ENCODE measurements at regions not wholly inside any gene's neighbourhood (a gene's known extent, or its start where the extent isn't known, plus 50 kb on each side); places are given as distances from the start of the nearest gene placed in this dataset.
"Not testable (repeated sequence)": the region's sequence is repeated elsewhere in the genome, so short reads cannot be mapped to it uniquely, and the experiment has no call there.

DNA sequence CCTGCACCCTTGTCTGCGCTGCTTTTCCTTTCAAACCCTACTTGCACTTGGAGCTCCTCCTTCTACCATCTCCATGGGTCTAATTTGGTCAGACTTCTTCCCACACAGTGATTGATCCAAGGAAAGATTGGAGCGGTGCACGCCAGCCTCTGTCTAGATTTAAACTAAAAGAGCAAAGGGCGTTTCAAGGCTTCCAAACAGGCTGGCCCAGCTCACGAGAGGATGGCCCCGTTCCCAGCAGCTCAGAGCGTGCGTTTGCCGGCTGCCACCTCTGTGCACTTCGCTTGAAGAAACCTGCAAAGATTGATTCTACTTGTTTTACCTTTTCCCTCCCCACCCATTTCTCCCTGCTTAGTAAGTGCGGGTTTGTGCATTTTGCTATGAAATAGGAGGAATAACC lies 78.8 kb upstream of the ALKAL2 start:
- no peak for DNase-seq

GRCh38 chr2:365367-366275 lies 77.7 kb upstream of the ALKAL2 start:
- no peak for DNase-seq

GRCh38 chr2:363824-364470 lies 76.1 kb upstream of the ALKAL2 start:
- DNase-seq, result no peak

- DNase-seq, result no peak
Observed at GRCh38 chr2:362924-363323, 75.0 kb upstream of the ALKAL2 start.

DNA sequence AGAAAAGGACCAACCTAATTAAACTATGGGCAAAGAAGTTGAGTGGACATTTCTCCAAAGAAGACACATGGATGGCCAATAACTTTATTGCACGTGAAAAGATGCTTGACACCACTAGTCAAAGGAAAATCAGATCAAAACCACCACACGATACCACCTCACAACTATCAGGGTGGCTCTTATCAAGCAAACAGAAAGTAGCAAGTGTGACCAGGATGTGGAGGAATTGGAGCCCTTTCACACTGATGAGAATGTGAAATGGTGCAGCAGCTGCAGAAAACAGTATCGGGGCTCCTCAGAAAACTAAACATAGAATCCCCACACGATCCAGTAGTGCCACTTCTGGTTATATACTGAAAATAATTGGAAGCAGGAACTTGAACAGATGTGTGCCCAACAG lies 72.2 kb upstream of the ALKAL2 start:
- DNase-seq, result no peak

- no peak for DNase-seq
Observed at GRCh38 chr2:359047-359446, 71.2 kb upstream of the ALKAL2 start.

DNA sequence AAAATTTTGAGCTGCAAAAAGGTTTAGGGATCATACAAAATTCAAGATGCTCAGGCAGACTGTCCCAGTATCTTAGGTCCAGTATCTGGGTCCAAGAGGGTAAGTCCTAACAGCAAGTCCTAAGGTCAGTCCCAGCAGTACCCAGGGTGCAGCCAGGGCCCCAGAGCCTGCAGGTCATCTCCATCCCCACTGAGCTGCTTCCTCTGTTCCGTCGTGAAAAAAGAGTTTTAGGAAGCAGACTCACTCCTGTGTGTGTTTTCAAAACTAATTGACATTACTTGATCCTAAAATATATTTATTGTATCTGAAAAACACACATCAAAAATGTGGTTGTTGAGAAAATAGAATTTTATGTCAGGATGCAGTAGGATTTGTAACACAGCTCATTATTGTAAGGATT lies 69.9 kb upstream of the ALKAL2 start:
- no peak for DNase-seq

DNA sequence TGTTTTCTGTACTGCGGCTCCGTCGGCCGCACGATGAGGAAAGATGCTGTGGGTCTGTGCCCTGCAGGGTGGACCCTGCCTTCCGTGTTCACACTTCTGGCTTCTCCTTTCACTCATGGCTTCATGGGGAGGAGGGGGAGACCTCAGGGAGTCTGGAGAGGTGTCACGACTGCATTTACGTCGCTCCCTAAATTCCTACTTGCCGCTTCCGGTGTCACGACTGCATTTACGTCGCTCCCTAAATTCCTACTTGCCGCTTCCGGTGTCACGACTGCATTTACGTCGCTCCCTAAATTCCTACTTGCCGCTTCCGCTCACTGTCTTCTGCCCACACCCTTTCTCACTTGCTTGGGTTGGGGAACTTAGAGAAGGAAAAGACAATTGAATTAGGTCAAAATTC lies 68.4 kb upstream of the ALKAL2 start:
- not testable (repeated sequence) for DNase-seq

- no peak for DNase-seq
Observed at GRCh38 chr2:355773-356172, 67.9 kb upstream of the ALKAL2 start.

DNA sequence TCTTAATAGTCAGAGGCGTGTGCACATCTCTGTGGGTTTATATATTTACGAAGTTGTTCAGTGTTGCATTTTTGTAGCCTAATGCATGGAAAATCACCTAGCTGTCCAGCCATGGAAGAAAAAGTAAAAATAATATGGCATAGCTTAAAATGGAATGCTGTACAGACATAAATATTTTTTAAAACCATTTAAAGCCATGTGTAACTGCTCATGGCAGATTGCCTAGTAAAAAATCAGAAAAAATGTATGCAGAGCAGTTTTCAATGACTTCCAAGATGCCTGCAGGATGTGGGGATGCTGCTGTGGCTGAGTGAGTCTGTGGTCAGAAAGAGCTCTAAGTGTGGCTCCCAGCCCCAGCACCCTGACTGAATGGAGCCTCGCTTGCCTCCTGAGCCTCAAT lies 64.8 kb upstream of the ALKAL2 start:
- no peak for DNase-seq

DNA sequence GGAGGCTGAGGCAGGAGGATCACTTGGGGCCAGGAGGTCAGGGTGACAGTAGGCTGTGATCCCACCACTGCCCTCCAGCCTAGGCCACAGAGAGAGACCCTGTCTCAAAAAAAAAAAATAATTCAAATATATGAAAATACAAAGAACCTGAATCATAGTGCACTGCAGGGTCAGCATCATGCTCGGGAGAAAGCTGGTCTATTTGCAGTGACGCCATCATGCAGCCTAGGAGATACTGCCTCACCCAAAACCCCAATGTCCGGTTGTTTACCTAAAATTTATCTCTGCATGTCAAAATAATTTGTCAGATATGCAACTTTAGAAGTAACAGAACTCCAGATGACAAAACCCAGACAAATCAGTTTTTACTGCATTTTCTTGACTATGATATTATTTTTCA lies 61.5 kb upstream of the ALKAL2 start:
- no peak for DNase-seq

GRCh38 chr2:348361-348916 lies 60.5 kb upstream of the ALKAL2 start:
- no peak for DNase-seq

DNA sequence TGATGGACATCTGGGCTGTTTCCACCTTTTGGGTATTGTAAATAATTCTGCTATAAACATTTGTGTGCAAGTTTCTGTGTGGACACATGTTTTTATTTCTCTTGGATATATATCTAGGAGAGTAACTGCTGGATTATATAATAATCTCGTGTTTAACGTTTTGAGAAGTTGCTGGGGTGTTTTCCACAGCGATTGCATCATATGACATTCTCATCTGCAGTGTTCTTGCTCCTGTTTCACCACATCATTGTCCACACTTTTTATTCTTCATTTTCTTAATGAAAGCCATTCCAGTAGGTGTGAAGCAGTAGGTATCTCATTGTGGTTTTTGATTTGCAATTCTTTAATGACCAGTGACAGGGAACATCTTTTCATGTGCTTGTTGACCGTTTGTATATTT lies 56.9 kb upstream of the ALKAL2 start:
- no peak for DNase-seq

GRCh38 chr2:343355-343754 lies 55.5 kb upstream of the ALKAL2 start:
- DNase-seq, result no peak

DNA sequence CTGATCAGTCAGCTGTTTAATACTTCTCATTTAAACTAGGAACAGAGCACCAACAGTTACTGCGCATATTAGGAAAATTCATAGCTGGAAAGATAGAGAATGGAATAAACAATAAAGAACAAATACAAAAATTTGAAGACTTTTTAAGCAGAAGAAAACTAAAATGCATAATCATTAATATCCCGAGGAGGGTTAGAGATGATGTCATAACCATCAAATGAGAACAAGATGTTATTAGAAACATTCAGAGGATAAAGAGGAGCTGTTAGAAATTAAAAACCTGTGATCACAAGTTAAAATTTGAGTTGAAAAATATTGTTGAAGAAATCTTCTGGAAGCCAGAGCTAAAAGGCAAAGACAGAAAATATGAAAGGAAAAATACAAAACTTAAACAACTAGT lies 54.0 kb upstream of the ALKAL2 start:
- no peak for DNase-seq

DNA sequence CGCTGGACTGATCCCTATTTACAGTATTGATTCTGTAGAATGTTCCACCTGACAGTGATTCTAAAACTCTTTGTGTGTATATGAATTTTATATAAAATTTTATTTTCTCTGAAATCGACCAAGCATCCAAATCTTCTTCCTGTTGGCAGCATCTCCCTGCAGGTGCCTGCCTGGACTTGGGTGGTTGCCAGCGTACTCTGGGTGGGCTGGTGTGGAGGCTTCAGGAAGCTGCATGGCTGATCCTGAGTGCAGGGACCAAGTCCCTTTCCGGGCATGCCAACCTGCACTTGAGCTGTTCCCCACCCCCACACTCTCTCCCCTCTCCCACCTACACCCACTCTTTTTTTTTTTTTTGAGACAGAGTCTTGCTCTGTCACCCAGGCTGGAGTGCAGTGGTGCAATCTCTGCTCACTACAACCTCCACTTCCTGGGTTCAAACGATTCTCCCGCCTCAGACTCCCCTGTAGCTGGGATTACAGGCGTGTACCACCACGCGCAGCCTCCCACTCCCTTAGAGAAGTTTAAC lies 53.2 kb upstream of the ALKAL2 start:
- no peak for DNase-seq
